Stomach smooth muscle (tissue), 2 donors: ENCODE measurements at regions not wholly inside any gene's neighbourhood (a gene's known extent, or its start where the extent isn't known, plus 50 kb on each side); places are given as distances from the start of the nearest gene placed in this dataset.
"Not testable (repeated sequence)": the region's sequence is repeated elsewhere in the genome, so short reads cannot be mapped to it uniquely, and the experiment has no call there.

ENCODE experiments used
- H3K27ac ChIP-seq: one replicate; pipeline ENCODE4 v1.7.0; 2013; ENCODE audit warnings: mild to moderate bottlenecking, low read length, inconsistent platforms
- H3K27me3 ChIP-seq, 2 donors: one replicate each; pipeline ENCODE4 v1.7.0; 2013; ENCODE audit warnings: low read length in 2 of 2; ENCODE audit not compliant: insufficient read depth in 2 of 2, control insufficient read depth in 1 of 2
- H3K36me3 ChIP-seq, 2 donors: one replicate each; pipeline ENCODE4 v1.7.0; 2013; ENCODE audit warnings: low read length in 2 of 2; ENCODE audit not compliant: control insufficient read depth in 2 of 2, insufficient read depth in 2 of 2
- H3K4me1 ChIP-seq: one replicate; pipeline ENCODE4 v1.7.0; 2013; ENCODE audit warnings: low read length; ENCODE audit not compliant: control insufficient read depth, insufficient read depth
- H3K4me3 ChIP-seq, 2 donors: one replicate each; pipeline ENCODE4 v1.7.0; 2013; ENCODE audit warnings: low read length in 2 of 2
- H3K9ac ChIP-seq, 2 donors: one replicate each; pipeline ENCODE4 v1.7.0; 2013; ENCODE audit warnings: low read length in 2 of 2, mild to moderate bottlenecking in 1 of 2
- H3K9me3 ChIP-seq, 2 donors: one replicate each; pipeline ENCODE4 v1.7.0; 2013; ENCODE audit warnings: low read length in 2 of 2; ENCODE audit not compliant: control insufficient read depth in 2 of 2
- donor health status: healthy.
- donor health status: Pancreatic carcinoma.

DNA sequence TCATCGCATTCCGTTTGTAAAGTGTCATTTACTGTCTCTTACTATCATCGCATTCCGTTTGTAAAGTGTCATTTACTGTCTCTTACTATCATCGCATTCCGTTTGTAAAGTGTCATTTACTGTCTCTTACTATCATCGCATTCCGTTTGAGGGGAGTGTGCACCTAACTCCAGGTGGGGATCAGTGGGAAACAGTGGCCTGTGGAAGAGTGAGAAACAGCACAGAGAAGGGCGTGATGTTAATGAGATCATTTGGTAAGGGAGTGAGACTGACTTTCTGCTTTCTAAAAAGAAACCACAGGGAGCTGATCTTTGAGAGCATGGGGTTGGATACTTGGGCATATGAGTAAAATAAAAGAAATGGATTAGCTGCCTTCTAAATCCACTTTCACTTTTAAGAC, 77.5 kb upstream of the ZPLD1 start:
- not testable (repeated sequence) for H3K9ac ChIP-seq, H3K4me3 ChIP-seq, H3K9me3 ChIP-seq, H3K4me1 ChIP-seq, H3K27ac ChIP-seq, H3K36me3 ChIP-seq, H3K27me3 ChIP-seq

DNA sequence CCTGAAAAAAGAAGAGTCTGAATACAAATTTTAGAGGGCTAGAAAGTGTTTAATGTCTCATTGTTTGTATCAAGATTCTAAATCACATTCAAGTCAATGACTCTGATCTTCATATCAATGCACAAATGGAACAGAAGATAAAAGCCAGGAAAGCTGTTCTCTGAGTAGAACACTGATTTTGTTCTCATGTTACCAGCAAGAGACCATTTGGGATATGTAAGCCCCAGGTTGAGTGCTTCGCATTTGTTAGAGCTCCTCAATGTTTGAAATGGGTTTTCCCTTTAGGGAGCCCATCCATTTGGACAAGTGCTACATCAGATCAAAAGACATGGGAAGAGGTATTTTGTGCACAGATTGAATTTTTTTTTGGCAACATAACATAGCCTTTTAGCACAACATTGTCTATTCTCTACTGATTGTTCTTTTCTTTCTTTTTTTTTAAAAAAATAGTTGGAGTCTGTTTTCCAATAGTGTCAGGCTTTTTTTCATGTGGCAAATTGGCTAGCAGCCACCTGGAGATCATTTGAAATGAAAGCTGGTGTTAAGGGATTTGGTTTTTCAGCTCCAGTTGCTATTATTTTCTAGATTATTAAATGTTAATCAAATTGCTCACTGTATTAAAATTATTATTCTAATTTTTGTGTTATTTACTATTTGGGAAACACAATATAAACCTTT, 74.5 kb upstream of the ZPLD1 start:
- H3K27me3 ChIP-seq = no peaks in the 10 kb centered on the region
- no peak overlapping the region for H3K4me3 ChIP-seq
- H3K9ac ChIP-seq = no peak overlapping the region
- no peaks in the 10 kb centered on the region for H3K36me3 ChIP-seq
- peaks cover 0 to 5% of the 10 kb centered on the region in 2 donors for H3K9me3 ChIP-seq
- H3K27ac ChIP-seq = no peak overlapping the region
- H3K4me1 ChIP-seq = no peaks in the 10 kb centered on the region

GRCh38 chr3:102361101-102361500, 73.7 kb upstream of the ZPLD1 start:
- Histone ChIP-seq H3K9me3 (peaks cover 0 to 5% of the 10 kb centered on the region in 2 donors), H3K4me3 (no peak overlapping the region), H3K27me3 (no peaks in the 10 kb centered on the region), H3K4me1 (no peaks in the 10 kb centered on the region), H3K27ac (no peak overlapping the region), H3K9ac (no peak overlapping the region), H3K36me3 (no peaks in the 10 kb centered on the region)

- H3K27ac ChIP-seq, H3K27me3 ChIP-seq, H3K9ac ChIP-seq, H3K36me3 ChIP-seq, H3K4me3 ChIP-seq, H3K9me3 ChIP-seq, H3K4me1 ChIP-seq: not testable (repeated sequence)
Measured at GRCh38 chr3:102366116-102366515, 68.7 kb upstream of the ZPLD1 start.

- no peak overlapping the region for H3K4me3 ChIP-seq
- H3K27me3 ChIP-seq = no peaks in the 10 kb centered on the region
- H3K9ac ChIP-seq = no peak overlapping the region
- H3K27ac ChIP-seq = no peak overlapping the region
- H3K4me1 ChIP-seq = no peaks in the 10 kb centered on the region
- H3K9me3 ChIP-seq = no peaks in the 10 kb centered on the region
- no peaks in the 10 kb centered on the region for H3K36me3 ChIP-seq
Measured at GRCh38 chr3:102374863-102375634, 59.8 kb upstream of the ZPLD1 start.

GRCh38 chr3:102378216-102378615, 56.6 kb upstream of the ZPLD1 start:
- Histone ChIP-seq H3K36me3 (no peaks in the 10 kb centered on the region), H3K4me1 (no peaks in the 10 kb centered on the region), H3K4me3 (no peak overlapping the region), H3K27me3 (no peaks in the 10 kb centered on the region), H3K27ac (no peak overlapping the region), H3K9me3 (no peaks in the 10 kb centered on the region), H3K9ac (no peak overlapping the region)

DNA sequence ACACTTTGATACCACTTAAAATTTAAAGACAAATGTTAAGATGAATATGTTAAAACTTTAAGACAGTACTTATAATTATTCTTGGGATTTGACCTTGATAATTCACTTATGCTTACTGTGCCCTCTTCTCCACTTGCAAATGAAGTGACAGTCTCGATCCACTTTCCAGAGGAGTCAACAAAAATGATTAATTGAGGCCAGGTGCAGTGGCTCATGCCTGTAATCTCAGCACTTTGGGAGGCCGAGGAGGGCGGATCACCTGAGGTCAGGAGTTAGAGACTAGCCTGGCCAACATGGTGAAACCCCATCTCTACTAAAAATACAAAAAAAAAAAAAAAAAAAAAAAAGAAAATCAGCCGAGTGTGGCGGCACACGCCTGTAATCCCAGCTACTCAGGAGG, 52.6 kb upstream of the ZPLD1 start:
- not testable (repeated sequence) for H3K9ac ChIP-seq, H3K4me1 ChIP-seq, H3K4me3 ChIP-seq, H3K27ac ChIP-seq, H3K9me3 ChIP-seq, H3K27me3 ChIP-seq, H3K36me3 ChIP-seq
